ENCODE measurements at regions not wholly inside any gene's neighbourhood (a gene's known extent, or its start where the extent isn't known, plus 50 kb on each side); places are given as distances from the start of the nearest gene placed in this dataset.
A peak's percentile ranks its signal among the peaks of the same experiment; 100 is the strongest.
"Not testable (repeated sequence)": the region's sequence is repeated elsewhere in the genome, so short reads cannot be mapped to it uniquely, and the experiment has no call there.

GRCh38 chr1:121443001-121443540 is 258.3 kb downstream of the SRGAP2C start:
- no peak for DNase-seq
- no peak for TF ChIP-seq GATA1 (IDR thresholded peaks at IDR 0.05; ENCODE audit: low read depth, low read length)
- no peak for TF ChIP-seq POLR2A (IDR thresholded peaks at IDR 0.05; ENCODE audit: low read length)

GRCh38 chr1:121444096-121444495 is 259.3 kb downstream of the SRGAP2C start:
- no peak for DNase-seq
- TF ChIP-seq GATA1 (IDR thresholded peaks at IDR 0.05; ENCODE audit: low read depth, low read length) (no peak), POLR2A (IDR thresholded peaks at IDR 0.05; ENCODE audit: low read length) (no peak)

- TF ChIP-seq POLR2A (IDR thresholded peaks at IDR 0.05; ENCODE audit: low read length) (no peak), GATA1 (IDR thresholded peaks at IDR 0.05; ENCODE audit: low read depth, low read length) (no peak)
- DNase-seq = no peak
Observed at GRCh38 chr1:121445679-121446078, 260.9 kb downstream of the SRGAP2C start.

- DNase-seq = peak in 1 of 2 experiments; percentile 11
Observed at GRCh38 chr1:121447280-121447923, 262.6 kb downstream of the SRGAP2C start.

- not testable (repeated sequence) for DNase-seq
Observed at GRCh38 chr1:121448064-121448463, 263.3 kb downstream of the SRGAP2C start.

GRCh38 chr1:121448851-121449250 is 264.1 kb downstream of the SRGAP2C start:
- TF ChIP-seq POLR2A (IDR thresholded peaks at IDR 0.05; ENCODE audit: low read length) (no peak), GATA1 (IDR thresholded peaks at IDR 0.05; ENCODE audit: low read depth, low read length) (no peak)
- DNase-seq = no peak

GRCh38 chr1:121452484-121452883 is 267.7 kb downstream of the SRGAP2C start:
- DNase-seq = no peak
- TF ChIP-seq GATA1 (IDR thresholded peaks at IDR 0.05; ENCODE audit: low read depth, low read length) = no peak
- TF ChIP-seq POLR2A (IDR thresholded peaks at IDR 0.05; ENCODE audit: low read length) = no peak

GRCh38 chr1:121458291-121459048 is 273.7 kb downstream of the SRGAP2C start:
- no peak for DNase-seq

GRCh38 chr1:121459235-121459634 is 274.5 kb downstream of the SRGAP2C start:
- no peak for DNase-seq
- TF ChIP-seq POLR2A (IDR thresholded peaks at IDR 0.05; ENCODE audit: low read length) = no peak
- no peak for TF ChIP-seq GATA1 (IDR thresholded peaks at IDR 0.05; ENCODE audit: low read depth, low read length)

More at GRCh38 chr1:121458291-121459048, 273.7 kb downstream of the SRGAP2C start:
- TF ChIP-seq GATA1 (IDR thresholded peaks at IDR 0.05; ENCODE audit: low read depth, low read length) (no peak), POLR2A (IDR thresholded peaks at IDR 0.05; ENCODE audit: low read length) (no peak)

- DNase-seq = not testable (repeated sequence)
Observed at GRCh38 chr1:121469395-121469794, 284.6 kb downstream of the SRGAP2C start.

GRCh38 chr1:121470401-121470800 is 285.6 kb downstream of the SRGAP2C start:
- not testable (repeated sequence) for DNase-seq

GRCh38 chr1:121471523-121471922 is 286.7 kb downstream of the SRGAP2C start:
- no peak for DNase-seq
- TF ChIP-seq GATA1 (IDR thresholded peaks at IDR 0.05; ENCODE audit: low read depth, low read length) (no peak), POLR2A (IDR thresholded peaks at IDR 0.05; ENCODE audit: low read length) (no peak)

- DNase-seq = no peak
- TF ChIP-seq GATA1 (IDR thresholded peaks at IDR 0.05; ENCODE audit: low read depth, low read length) (no peak), POLR2A (IDR thresholded peaks at IDR 0.05; ENCODE audit: low read length) (no peak)
Observed at GRCh38 chr1:121472017-121472416, 287.2 kb downstream of the SRGAP2C start.

- TF ChIP-seq GATA1 (IDR thresholded peaks at IDR 0.05; ENCODE audit: low read depth, low read length) (no peak), POLR2A (IDR thresholded peaks at IDR 0.05; ENCODE audit: low read length) (no peak)
- DNase-seq = no peak
Observed at GRCh38 chr1:121483234-121483633, 298.5 kb downstream of the SRGAP2C start.

GRCh38 chr1:121483961-121484424 is 299.2 kb downstream of the SRGAP2C start:
- TF ChIP-seq POLR2A (IDR thresholded peaks at IDR 0.05; ENCODE audit: low read length) (no peak), GATA1 (IDR thresholded peaks at IDR 0.05; ENCODE audit: low read depth, low read length) (no peak)
- DNase-seq = peak; percentile 1 to 34

GRCh38 chr1:121494796-121495195 is 310.0 kb downstream of the SRGAP2C start:
- DNase-seq = not testable (repeated sequence)

- DNase-seq = not testable (repeated sequence)
Observed at GRCh38 chr1:121511455-121511854, 326.7 kb downstream of the SRGAP2C start.

- not testable (repeated sequence) for DNase-seq
Observed at GRCh38 chr1:121511876-121512275, 327.1 kb downstream of the SRGAP2C start.

Data from erythroblast (primary cell).